ENCODE measurements at regions not wholly inside any gene's neighbourhood (a gene's known extent, or its start where the extent isn't known, plus 50 kb on each side); places are given as distances from the start of the nearest gene placed in this dataset.

DNA sequence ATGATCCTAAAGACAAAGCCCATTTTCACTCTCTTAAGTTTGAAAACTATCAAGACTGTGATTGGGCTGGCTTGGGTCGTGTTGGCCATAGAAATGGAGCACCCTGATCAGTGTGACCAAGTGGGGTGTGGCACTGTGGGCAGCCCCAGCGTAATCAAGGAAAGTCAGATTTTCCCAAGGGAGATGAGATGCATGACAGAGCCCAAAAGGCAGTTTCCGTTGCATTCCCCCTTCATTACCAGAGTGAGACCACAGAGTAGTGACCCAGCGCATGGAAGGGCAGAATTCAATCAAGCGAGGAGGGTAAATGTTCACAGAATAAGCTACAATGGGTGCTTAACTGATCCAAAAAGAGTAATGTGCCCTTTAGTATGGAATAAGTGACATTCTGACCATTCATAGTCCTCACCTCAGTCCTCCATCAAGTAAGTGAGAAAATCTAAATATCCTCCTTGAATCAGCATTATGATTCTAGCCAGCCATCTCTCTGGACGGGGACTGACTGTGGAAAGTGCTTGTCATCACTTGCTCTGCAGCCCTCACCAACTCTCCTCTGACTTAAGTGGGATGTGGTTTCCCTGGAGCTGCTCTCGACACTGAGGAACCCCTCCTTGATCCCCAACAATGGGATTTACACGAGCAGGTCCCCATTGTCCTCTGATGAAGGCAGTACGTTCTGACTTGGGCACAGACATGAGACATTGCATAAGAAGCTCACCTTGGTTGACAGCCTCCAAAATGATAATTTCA, 430.5 kb downstream of the OCA2 start:
- no peak overlapping the region for H3K4me3 ChIP-seq (ENCODE audit: control insufficient read depth, low read depth, low read length)
- TF ChIP-seq, protein P1, sequence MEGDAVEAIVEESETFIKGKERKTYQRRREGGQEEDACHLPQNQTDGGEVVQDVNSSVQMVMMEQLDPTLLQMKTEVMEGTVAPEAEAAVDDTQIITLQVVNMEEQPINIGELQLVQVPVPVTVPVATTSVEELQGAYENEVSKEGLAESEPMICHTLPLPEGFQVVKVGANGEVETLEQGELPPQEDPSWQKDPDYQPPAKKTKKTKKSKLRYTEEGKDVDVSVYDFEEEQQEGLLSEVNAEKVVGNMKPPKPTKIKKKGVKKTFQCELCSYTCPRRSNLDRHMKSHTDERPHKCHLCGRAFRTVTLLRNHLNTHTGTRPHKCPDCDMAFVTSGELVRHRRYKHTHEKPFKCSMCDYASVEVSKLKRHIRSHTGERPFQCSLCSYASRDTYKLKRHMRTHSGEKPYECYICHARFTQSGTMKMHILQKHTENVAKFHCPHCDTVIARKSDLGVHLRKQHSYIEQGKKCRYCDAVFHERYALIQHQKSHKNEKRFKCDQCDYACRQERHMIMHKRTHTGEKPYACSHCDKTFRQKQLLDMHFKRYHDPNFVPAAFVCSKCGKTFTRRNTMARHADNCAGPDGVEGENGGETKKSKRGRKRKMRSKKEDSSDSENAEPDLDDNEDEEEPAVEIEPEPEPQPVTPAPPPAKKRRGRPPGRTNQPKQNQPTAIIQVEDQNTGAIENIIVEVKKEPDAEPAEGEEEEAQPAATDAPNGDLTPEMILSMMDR (IDR thresholded peaks at IDR 0.05; ENCODE audit: control insufficient read depth, insufficient read depth, low read depth, low read length, missing control alignments): no peak
- DNase-seq (ENCODE audit: low read depth): no peak

DNA sequence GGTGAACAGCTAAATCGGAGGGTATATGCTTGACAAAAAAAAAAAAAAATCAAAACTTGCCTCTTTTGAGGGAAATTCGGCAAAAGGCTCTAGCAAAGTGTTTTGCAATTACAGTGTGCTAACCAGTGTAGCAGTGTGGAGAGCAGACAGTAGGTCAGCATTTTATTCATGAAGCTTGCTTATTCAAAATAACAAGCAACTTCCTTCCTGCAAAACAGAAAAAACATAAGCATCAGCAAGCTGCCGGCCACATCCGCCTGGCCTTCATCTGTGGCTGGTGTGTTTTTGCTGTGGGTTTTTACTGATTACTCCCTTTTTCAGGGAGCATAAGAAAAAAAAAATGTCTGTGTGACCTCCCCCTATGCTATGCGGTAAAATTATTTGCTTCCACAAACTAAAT, 434.1 kb downstream of the OCA2 start:
- DNase-seq (ENCODE audit: low read depth): no peak
- H3K4me3 ChIP-seq (ENCODE audit: control insufficient read depth, low read depth, low read length): no peak overlapping the region
- TF ChIP-seq, protein P1 (IDR thresholded peaks at IDR 0.05; ENCODE audit: control insufficient read depth, insufficient read depth, low read depth, low read length, missing control alignments): no peak

DNA sequence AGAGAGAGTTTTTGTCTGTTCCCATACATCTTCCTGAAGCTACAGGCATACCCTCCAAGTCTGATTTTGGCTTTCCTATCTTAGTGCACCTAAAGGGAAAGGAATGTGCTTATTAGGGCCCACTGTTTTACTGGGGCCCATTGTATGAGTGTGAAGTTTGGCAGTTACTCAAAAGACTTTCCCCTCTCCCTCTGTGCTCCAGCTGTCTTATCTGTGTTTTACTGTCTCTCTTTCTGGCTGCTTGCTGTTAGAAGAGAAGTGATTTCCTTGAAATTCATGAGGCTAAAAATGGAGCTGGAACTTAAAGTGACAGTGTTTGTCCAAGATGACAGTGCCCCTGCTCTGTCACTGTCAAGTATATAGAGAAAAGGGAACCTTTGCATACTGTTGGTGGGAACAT, 436.2 kb downstream of the OCA2 start:
- no peak overlapping the region for H3K4me3 ChIP-seq (ENCODE audit: control insufficient read depth, low read depth, low read length)
- TF ChIP-seq, protein P1 (IDR thresholded peaks at IDR 0.05; ENCODE audit: control insufficient read depth, insufficient read depth, low read depth, low read length, missing control alignments): no peak
- DNase-seq (ENCODE audit: low read depth): no peak

DNA sequence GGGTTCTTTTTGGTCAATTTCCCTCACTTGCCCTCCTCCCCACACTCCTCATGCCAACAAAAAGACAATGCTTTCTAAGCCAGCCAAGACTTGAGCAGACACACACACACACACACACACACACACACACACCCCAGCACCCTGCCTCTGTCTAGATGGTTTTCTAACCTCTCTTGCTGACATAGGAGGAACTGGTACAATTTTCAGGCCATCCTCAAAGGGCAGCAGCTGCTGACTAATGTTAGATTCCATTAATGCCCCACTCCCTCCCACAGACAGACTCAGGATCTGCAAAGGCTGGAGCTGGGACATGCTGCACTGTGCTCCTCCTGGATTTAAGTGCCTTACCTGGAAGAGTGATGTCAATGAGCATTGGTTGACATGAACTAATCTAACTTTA, 438.4 kb downstream of the OCA2 start:
- TF ChIP-seq, protein P1 (IDR thresholded peaks at IDR 0.05; ENCODE audit: control insufficient read depth, insufficient read depth, low read depth, low read length, missing control alignments): no peak
- H3K4me3 ChIP-seq (ENCODE audit: control insufficient read depth, low read depth, low read length): no peak overlapping the region
- DNase-seq (ENCODE audit: low read depth): no peak

DNA sequence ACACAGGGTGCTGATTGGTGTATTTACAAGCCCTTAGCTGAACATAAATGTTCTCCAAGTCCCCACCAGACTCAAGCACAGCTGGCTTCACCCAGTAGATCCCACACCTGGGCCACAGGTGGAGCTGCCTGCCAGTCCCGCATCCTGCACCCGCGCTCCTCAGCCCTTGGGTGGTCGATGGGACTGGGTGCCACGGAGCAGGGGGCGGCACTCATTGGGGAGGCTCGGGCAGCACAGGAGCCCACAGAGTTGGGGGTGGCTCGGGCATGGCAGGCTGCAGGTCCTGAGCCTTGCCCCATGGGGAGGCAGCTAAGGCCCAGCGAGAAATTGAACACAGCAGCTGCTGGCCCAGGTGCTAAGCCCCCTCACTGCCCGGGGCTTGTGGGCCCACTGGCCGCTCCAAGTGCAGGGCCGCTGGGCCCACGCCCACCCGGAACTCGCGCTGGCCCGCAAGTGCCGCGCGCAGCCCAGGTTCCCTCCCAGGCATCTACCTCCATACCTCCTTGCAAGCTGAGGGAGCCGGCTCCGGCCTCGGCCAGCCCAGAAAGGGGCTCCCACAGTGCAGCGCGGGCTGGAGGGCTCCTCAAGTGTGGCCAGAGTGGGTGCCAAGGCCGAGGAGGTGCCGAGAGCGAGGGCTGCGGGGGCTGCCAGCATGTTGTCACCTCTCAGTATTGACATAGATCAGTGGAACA, 442.7 kb downstream of the OCA2 start:
- no peak overlapping the region for H3K4me3 ChIP-seq (ENCODE audit: control insufficient read depth, low read depth, low read length)
- TF ChIP-seq, protein P1 (IDR thresholded peaks at IDR 0.05; ENCODE audit: control insufficient read depth, insufficient read depth, low read depth, low read length, missing control alignments): no peak
- no peak for DNase-seq (ENCODE audit: low read depth)

DNA sequence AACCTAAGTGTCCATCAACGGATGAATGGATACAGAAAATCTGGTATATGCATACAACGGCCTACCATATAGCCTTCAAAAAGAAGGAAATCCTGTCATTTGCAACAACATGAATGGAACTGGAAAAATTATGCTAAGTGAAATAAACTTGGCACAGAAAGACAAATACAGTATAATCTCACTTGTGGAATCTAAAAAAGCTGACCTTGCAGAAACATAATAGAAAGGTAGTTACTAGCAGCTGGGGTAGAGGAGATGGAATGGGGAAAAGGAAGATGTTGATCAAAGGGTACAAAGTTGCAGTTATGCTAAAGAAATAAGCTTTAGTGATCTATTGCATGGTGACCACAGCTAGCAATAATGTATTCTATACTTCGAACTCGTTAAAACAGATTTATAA, 444.1 kb downstream of the OCA2 start:
- DNase-seq (ENCODE audit: low read depth): no peak
- no peak overlapping the region for H3K4me3 ChIP-seq (ENCODE audit: control insufficient read depth, low read depth, low read length)
- TF ChIP-seq, protein P1 (IDR thresholded peaks at IDR 0.05; ENCODE audit: control insufficient read depth, insufficient read depth, low read depth, low read length, missing control alignments): no peak
